GM19043 (cell line): ENCODE measurements at regions not wholly inside any gene's neighbourhood (a gene's known extent, or its start where the extent isn't known, plus 50 kb on each side); places are given as distances from the start of the nearest gene placed in this dataset.

Experiments
- ATAC-seq: cut with Tn5 transposase; IDR thresholded peaks from one replicate; pipeline ENCODE4 v1.9.1; 2021; ENCODE audit warnings: low read depth; ENCODE audit not compliant: unreplicated experiment

GRCh38 chr16:86052115-86052670 is 153.2 kb downstream of the IRF8 start:
- no peak for ATAC-seq

GRCh38 chr16:86052926-86053325 is 154.0 kb downstream of the IRF8 start:
- no peak for ATAC-seq

- ATAC-seq: no peak
Measured at GRCh38 chr16:86059253-86060171, 160.6 kb downstream of the IRF8 start.

- ATAC-seq: no peak
Measured at GRCh38 chr16:86060381-86061317, 161.7 kb downstream of the IRF8 start.

- no peak for ATAC-seq
Measured at GRCh38 chr16:86061318-86061695, 162.3 kb downstream of the IRF8 start.

- ATAC-seq: no peak
Measured at GRCh38 chr16:86061721-86062120, 162.8 kb downstream of the IRF8 start.

GRCh38 chr16:86062271-86062965 is 163.5 kb downstream of the IRF8 start:
- no peak for ATAC-seq

- no peak for ATAC-seq
Measured at GRCh38 chr16:86063760-86064405, 164.9 kb downstream of the IRF8 start.

- ATAC-seq: no peak
Measured at GRCh38 chr16:86064431-86065250, 165.7 kb downstream of the IRF8 start.

- ATAC-seq: no peak
Measured at GRCh38 chr16:86065711-86066110, 166.7 kb downstream of the IRF8 start.

- ATAC-seq: no peak
Measured at GRCh38 chr16:86066811-86067210, 167.8 kb downstream of the IRF8 start.

GRCh38 chr16:86067516-86067915 is 168.6 kb downstream of the IRF8 start:
- no peak for ATAC-seq

- no peak for ATAC-seq
Measured at GRCh38 chr16:86067936-86068335, 169.0 kb downstream of the IRF8 start.

GRCh38 chr16:86068722-86069121 is 169.8 kb downstream of the IRF8 start:
- ATAC-seq: no peak

GRCh38 chr16:86069736-86070298 is 170.9 kb downstream of the IRF8 start:
- ATAC-seq: no peak

- ATAC-seq: no peak
Measured at GRCh38 chr16:86070484-86070883, 171.5 kb downstream of the IRF8 start.

- no peak for ATAC-seq
Measured at GRCh38 chr16:86070971-86071370, 172.0 kb downstream of the IRF8 start.

- ATAC-seq: no peak
Measured at GRCh38 chr16:86071611-86072240, 172.8 kb downstream of the IRF8 start.
